ENCODE measurements at regions not wholly inside any gene's neighbourhood (a gene's known extent, or its start where the extent isn't known, plus 50 kb on each side); places are given as distances from the start of the nearest gene placed in this dataset.

GRCh38 chr18:43486462-43486861 lies 209.2 kb upstream of the SYT4 start:
- TF ChIP-seq EZH2 (IDR thresholded peaks at IDR 0.05) (no peak), EZH2phosphoT487 (IDR thresholded peaks at IDR 0.05) (no peak)
- TF ChIP-seq, protein P1, sequence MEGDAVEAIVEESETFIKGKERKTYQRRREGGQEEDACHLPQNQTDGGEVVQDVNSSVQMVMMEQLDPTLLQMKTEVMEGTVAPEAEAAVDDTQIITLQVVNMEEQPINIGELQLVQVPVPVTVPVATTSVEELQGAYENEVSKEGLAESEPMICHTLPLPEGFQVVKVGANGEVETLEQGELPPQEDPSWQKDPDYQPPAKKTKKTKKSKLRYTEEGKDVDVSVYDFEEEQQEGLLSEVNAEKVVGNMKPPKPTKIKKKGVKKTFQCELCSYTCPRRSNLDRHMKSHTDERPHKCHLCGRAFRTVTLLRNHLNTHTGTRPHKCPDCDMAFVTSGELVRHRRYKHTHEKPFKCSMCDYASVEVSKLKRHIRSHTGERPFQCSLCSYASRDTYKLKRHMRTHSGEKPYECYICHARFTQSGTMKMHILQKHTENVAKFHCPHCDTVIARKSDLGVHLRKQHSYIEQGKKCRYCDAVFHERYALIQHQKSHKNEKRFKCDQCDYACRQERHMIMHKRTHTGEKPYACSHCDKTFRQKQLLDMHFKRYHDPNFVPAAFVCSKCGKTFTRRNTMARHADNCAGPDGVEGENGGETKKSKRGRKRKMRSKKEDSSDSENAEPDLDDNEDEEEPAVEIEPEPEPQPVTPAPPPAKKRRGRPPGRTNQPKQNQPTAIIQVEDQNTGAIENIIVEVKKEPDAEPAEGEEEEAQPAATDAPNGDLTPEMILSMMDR (IDR thresholded peaks at IDR 0.05), result no peak

All from neural progenitor cell (in vitro differentiated cells).